Endothelial cell of umbilical vein (primary cell): ENCODE measurements at regions not wholly inside any gene's neighbourhood (a gene's known extent, or its start where the extent isn't known, plus 50 kb on each side); places are given as distances from the start of the nearest gene placed in this dataset.

Experiments used
- EZH2 ChIP-seq: IDR thresholded peaks from 2 replicates; pipeline ENCODE4 v1.6.1; 2012; ENCODE audit warnings: borderline replicate concordance, low read depth, mild to moderate bottlenecking, moderate library complexity, low read length, inconsistent platforms; ENCODE audit not compliant: severe bottlenecking
- GATA2 ChIP-seq: IDR thresholded peaks from 2 replicates; pipeline ENCODE4 v1.7.0; 2011; ENCODE audit warnings: low read depth, mild to moderate bottlenecking, moderate library complexity, mixed read lengths, low read length; ENCODE audit not compliant: insufficient read length, insufficient read depth
- MAX ChIP-seq: IDR thresholded peaks from 2 replicates; pipeline ENCODE4 v1.6.1; 2011; ENCODE audit not compliant: insufficient read depth, insufficient read length
- MYC ChIP-seq: IDR thresholded peaks from one replicate; pipeline ENCODE4 v1.6.1; 2011; ENCODE audit warnings: mild to moderate bottlenecking, low read depth, low read length
- POLR2A ChIP-seq: IDR thresholded peaks from 2 replicates; pipeline ENCODE4 v1.6.1; 2012; ENCODE audit warnings: low read depth, mild to moderate bottlenecking, control low read depth, low read length
- POLR2AphosphoS5 ChIP-seq: IDR thresholded peaks from 2 replicates; pipeline ENCODE4 v1.6.1; 2012; ENCODE audit warnings: low read depth, mild to moderate bottlenecking, control low read depth, low read length, moderate library complexity; ENCODE audit not compliant: insufficient read depth
- TF ChIP-seq, protein P1 (sequence below), 2 donors: IDR thresholded peaks; 1 replicate in 1 of 2; 2 replicates in 1 of 2; pipeline ENCODE4 v1.5.1; 2011; ENCODE audit warnings: low read length in 2 of 2, mild to moderate bottlenecking in 2 of 2, moderate library complexity in 2 of 2, control low read depth in 1 of 2, inconsistent platforms in 1 of 2, low read depth in 1 of 2; ENCODE audit not compliant: insufficient read depth in 1 of 2; ENCODE audit errors: extremely low read depth in 1 of 2

- TF ChIP-seq, protein P1, sequence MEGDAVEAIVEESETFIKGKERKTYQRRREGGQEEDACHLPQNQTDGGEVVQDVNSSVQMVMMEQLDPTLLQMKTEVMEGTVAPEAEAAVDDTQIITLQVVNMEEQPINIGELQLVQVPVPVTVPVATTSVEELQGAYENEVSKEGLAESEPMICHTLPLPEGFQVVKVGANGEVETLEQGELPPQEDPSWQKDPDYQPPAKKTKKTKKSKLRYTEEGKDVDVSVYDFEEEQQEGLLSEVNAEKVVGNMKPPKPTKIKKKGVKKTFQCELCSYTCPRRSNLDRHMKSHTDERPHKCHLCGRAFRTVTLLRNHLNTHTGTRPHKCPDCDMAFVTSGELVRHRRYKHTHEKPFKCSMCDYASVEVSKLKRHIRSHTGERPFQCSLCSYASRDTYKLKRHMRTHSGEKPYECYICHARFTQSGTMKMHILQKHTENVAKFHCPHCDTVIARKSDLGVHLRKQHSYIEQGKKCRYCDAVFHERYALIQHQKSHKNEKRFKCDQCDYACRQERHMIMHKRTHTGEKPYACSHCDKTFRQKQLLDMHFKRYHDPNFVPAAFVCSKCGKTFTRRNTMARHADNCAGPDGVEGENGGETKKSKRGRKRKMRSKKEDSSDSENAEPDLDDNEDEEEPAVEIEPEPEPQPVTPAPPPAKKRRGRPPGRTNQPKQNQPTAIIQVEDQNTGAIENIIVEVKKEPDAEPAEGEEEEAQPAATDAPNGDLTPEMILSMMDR (IDR thresholded peaks at IDR 0.05; ENCODE audit: extremely low read depth in 1 of 2, insufficient read depth in 1 of 2, low read depth in 1 of 2, low read length in 2 of 2), result no peak
- TF ChIP-seq MYC (no peak), POLR2A (no peak), EZH2 (no peak), GATA2 (no peak), MAX (no peak), POLR2AphosphoS5 (no peak)
Observed at GRCh38 chr22:48654492-48654891, 1173.2 kb downstream of the BRD1 start.
